ENCODE measurements at regions not wholly inside any gene's neighbourhood (a gene's known extent, or its start where the extent isn't known, plus 50 kb on each side); places are given as distances from the start of the nearest gene placed in this dataset.

DNA sequence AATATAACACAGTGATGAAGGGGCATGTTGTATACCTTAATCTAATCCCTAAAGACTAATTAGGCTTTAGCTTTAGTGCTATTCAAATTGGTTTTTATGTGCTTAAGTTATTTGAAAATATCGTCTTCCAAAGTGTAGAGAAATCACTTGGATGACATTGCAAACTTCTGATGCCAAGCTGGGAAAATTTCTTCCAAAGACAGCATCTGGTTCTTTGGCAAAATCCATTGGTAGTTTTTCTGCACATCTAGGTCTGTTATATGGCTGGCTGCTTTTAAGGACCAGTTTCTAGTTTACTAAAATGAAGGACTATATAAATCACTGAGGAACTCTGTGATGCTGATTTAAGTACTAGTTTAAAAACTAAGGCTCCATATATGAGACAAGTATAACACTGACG is 2362.3 kb downstream of the PCDH9 start:
- no peak for ATAC-seq
- RAD21 ChIA-PET (ENCODE audit: unreplicated experiment), result no interaction called here
- intact Hi-C loops (cut with micrococcal nuclease; ENCODE audit: unreplicated experiment) (no loop called here), in situ Hi-C loops (cut with MboI) (no loop called here)
- Histone ChIP-seq H2AFZ (ENCODE audit: control insufficient read depth, low read depth, low read length) (no peak overlapping the region), H3K27me3 (replicated peaks in 1 of 2; ENCODE audit: control insufficient read depth in 2 of 2, insufficient read depth in 2 of 2, low read length in 1 of 2) (no peaks in the 10 kb centered on the region), H3K36me3 (ENCODE audit: control insufficient read depth in 2 of 2, insufficient read depth in 2 of 2, low read length in 1 of 2) (no peaks in the 10 kb centered on the region), H3K9ac (ENCODE audit: control insufficient read depth, insufficient read depth, low read length) (no peak overlapping the region), H3K9me3 (replicated peaks; ENCODE audit: control insufficient read depth, insufficient read depth, low read length) (no peaks in the 10 kb centered on the region), H3K79me2 (ENCODE audit: control insufficient read depth, insufficient read depth, low read length) (no peaks in the 10 kb centered on the region), H3K4me2 (ENCODE audit: control insufficient read depth, insufficient read depth) (no peak overlapping the region), H4K20me1 (ENCODE audit: control insufficient read depth, insufficient read depth) (no peaks in the 10 kb centered on the region), H3K4me1 (ENCODE audit: control insufficient read depth, insufficient read depth, low read length) (no peaks in the 10 kb centered on the region), H3K27ac (ENCODE audit: control insufficient read depth, insufficient read depth) (no peak overlapping the region), H3K4me3 (no peak overlapping the region)
- FAIRE-seq, result no peak
- no TSS peak for BruUV-seq (replicated peaks)
- no peak for DNase-seq (ENCODE audit: low read depth, low spot score)
- TF ChIP-seq IRF5 (IDR thresholded peaks at IDR 0.05; ENCODE audit: borderline replicate concordance), result no peak
- no peak for TF ChIP-seq POU2F2 (IDR thresholded peaks at IDR 0.05; ENCODE audit: borderline replicate concordance, low read depth, low read length)
- TF ChIP-seq ZNF217 (IDR thresholded peaks at IDR 0.05), result no peak
- TF ChIP-seq ZSCAN29 (IDR thresholded peaks at IDR 0.05), result no peak
- TF ChIP-seq ZNF24 (IDR thresholded peaks at IDR 0.05), result no peak
- TF ChIP-seq, protein P1, sequence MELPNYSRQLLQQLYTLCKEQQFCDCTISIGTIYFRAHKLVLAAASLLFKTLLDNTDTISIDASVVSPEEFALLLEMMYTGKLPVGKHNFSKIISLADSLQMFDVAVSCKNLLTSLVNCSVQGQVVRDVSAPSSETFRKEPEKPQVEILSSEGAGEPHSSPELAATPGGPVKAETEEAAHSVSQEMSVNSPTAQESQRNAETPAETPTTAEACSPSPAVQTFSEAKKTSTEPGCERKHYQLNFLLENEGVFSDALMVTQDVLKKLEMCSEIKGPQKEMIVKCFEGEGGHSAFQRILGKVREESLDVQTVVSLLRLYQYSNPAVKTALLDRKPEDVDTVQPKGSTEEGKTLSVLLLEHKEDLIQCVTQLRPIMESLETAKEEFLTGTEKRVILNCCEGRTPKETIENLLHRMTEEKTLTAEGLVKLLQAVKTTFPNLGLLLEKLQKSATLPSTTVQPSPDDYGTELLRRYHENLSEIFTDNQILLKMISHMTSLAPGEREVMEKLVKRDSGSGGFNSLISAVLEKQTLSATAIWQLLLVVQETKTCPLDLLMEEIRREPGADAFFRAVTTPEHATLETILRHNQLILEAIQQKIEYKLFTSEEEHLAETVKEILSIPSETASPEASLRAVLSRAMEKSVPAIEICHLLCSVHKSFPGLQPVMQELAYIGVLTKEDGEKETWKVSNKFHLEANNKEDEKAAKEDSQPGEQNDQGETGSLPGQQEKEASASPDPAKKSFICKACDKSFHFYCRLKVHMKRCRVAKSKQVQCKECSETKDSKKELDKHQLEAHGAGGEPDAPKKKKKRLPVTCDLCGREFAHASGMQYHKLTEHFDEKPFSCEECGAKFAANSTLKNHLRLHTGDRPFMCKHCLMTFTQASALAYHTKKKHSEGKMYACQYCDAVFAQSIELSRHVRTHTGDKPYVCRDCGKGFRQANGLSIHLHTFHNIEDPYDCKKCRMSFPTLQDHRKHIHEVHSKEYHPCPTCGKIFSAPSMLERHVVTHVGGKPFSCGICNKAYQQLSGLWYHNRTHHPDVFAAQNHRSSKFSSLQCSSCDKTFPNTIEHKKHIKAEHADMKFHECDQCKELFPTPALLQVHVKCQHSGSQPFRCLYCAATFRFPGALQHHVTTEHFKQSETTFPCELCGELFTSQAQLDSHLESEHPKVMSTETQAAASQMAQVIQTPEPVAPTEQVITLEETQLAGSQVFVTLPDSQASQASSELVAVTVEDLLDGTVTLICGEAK (IDR thresholded peaks at IDR 0.05; ENCODE audit: borderline replicate concordance), result no peak
- no peak for TF ChIP-seq STAT3 (IDR thresholded peaks at IDR 0.05; ENCODE audit: low read depth, low read length)
- no peak for TF ChIP-seq ZNF622 (IDR thresholded peaks at IDR 0.05)
- TF ChIP-seq, protein P2, sequence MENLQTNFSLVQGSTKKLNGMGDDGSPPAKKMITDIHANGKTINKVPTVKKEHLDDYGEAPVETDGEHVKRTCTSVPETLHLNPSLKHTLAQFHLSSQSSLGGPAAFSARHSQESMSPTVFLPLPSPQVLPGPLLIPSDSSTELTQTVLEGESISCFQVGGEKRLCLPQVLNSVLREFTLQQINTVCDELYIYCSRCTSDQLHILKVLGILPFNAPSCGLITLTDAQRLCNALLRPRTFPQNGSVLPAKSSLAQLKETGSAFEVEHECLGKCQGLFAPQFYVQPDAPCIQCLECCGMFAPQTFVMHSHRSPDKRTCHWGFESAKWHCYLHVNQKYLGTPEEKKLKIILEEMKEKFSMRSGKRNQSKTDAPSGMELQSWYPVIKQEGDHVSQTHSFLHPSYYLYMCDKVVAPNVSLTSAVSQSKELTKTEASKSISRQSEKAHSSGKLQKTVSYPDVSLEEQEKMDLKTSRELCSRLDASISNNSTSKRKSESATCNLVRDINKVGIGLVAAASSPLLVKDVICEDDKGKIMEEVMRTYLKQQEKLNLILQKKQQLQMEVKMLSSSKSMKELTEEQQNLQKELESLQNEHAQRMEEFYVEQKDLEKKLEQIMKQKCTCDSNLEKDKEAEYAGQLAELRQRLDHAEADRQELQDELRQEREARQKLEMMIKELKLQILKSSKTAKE (IDR thresholded peaks at IDR 0.05; ENCODE audit: low read depth, poor library complexity, severe bottlenecking), result no peak
- TF ChIP-seq ATF3 (IDR thresholded peaks at IDR 0.05; ENCODE audit: borderline replicate concordance, extremely low read depth, low read depth, low read length), result no peak
- no peak for TF ChIP-seq EGR1 (IDR thresholded peaks at IDR 0.05; ENCODE audit: borderline replicate concordance in 1 of 2, low read depth in 2 of 2, low read length in 2 of 2)
- SMC1A ChIA-PET (ENCODE audit: uncharacterized antibody, unreplicated experiment), result no interaction called here
- CTCF ChIA-PET, result no interaction called here
- 18% methylated on average over 2 of the region's 2 CpGs for WGBS (ENCODE audit: insufficient coverage, insufficient replicate concordance, low lambda C conversion rate, missing lambda C conversion rate)
- POLR2A ChIA-PET, result no interaction called here
